Peyer's patch (tissue), 4 donors: ENCODE measurements at regions not wholly inside any gene's neighbourhood (a gene's known extent, or its start where the extent isn't known, plus 50 kb on each side); places are given as distances from the start of the nearest gene placed in this dataset.

Source experiments
- DNase-seq, 3 donors: peaks; one replicate each; pipeline ENCODE4 v3.0.0-alpha.2; 2017 to 2019
- H3K27ac ChIP-seq, 4 donors: fragments of 200-600 bp; sonication (generic); one replicate each; pipeline ENCODE4 v1.5.1; 2016 to 2019
- H3K27me3 ChIP-seq, 2 donors: fragments of 200-600 bp; sonication (generic); one replicate each; pipeline ENCODE4 v1.5.1; 2019
- H3K36me3 ChIP-seq, 3 donors: fragments of 200-600 bp; sonication (generic); one replicate each; pipeline ENCODE4 v1.5.1; 2016 to 2019
- H3K4me1 ChIP-seq, 4 donors: fragments of 200-600 bp; sonication (generic); one replicate each; pipeline ENCODE4 v1.5.1; 2016 to 2019
- H3K4me3 ChIP-seq, 4 donors: fragments of 200-600 bp; sonication (generic); 1 replicate in 3 of 4; 2 replicates in 1 of 4; pipeline ENCODE4 v1.5.1; 2016 to 2019; ENCODE audit warnings: mild to moderate bottlenecking in 1 of 4
- H3K9me3 ChIP-seq, 4 donors: fragments of 200-600 bp; sonication (generic); one replicate each; pipeline ENCODE4 v1.5.1; 2016 to 2019; ENCODE audit warnings: mild to moderate bottlenecking in 1 of 4
- CTCF ChIP-seq, 6 experiments: fragments of 450-650 bp in 4 of 6; fragments of 200-600 bp in 2 of 6; sonication (generic) in 1 of 6; IDR thresholded peaks; one replicate each; pipeline ENCODE4 v1.5.1; 2017 to 2019; ENCODE audit warnings: antibody characterized with exemption in 6 of 6, mild to moderate bottlenecking in 3 of 6, moderate library complexity in 1 of 6
- POLR2A ChIP-seq, 2 donors: fragments of 450-650 bp; IDR thresholded peaks; one replicate each; pipeline ENCODE4 v1.5.1; 2017; ENCODE audit warnings: antibody characterized with exemption in 2 of 2, mild to moderate bottlenecking in 2 of 2, moderate library complexity in 2 of 2

- no peaks in the 10 kb centered on the region for H3K36me3 ChIP-seq
- TF ChIP-seq CTCF (IDR thresholded peaks at IDR 0.05) (no peak), POLR2A (IDR thresholded peaks at IDR 0.05) (no peak)
- no peak for DNase-seq
- no peak overlapping the region for H3K27ac ChIP-seq
- H3K4me3 ChIP-seq, result no peak overlapping the region
- H3K4me1 ChIP-seq, result no peaks in the 10 kb centered on the region
- H3K27me3 ChIP-seq, result no peaks in the 10 kb centered on the region
- H3K9me3 ChIP-seq, result no peaks in the 10 kb centered on the region
Measured at GRCh38 chr12:60262378-60262777, 666.5 kb downstream of the SLC16A7 start.

GRCh38 chr12:60263161-60263560 is 667.3 kb downstream of the SLC16A7 start:
- Histone ChIP-seq H3K4me1 (no peaks in the 10 kb centered on the region), H3K27me3 (no peaks in the 10 kb centered on the region), H3K9me3 (no peaks in the 10 kb centered on the region), H3K27ac (no peak overlapping the region), H3K36me3 (no peaks in the 10 kb centered on the region), H3K4me3 (no peak overlapping the region)
- TF ChIP-seq POLR2A (IDR thresholded peaks at IDR 0.05) (no peak), CTCF (IDR thresholded peaks at IDR 0.05) (no peak)
- no peak for DNase-seq

- no peaks in the 10 kb centered on the region for H3K36me3 ChIP-seq
Measured at GRCh38 chr12:60263836-60264493, 668.1 kb downstream of the SLC16A7 start.

GRCh38 chr12:60265741-60266140 is 669.9 kb downstream of the SLC16A7 start:
- TF ChIP-seq CTCF (IDR thresholded peaks at IDR 0.05), result no peak
- no peak for TF ChIP-seq POLR2A (IDR thresholded peaks at IDR 0.05)
- no peak for DNase-seq
- H3K27ac ChIP-seq, result no peak overlapping the region

More at GRCh38 chr12:60263836-60264493, 668.1 kb downstream of the SLC16A7 start:
- Histone ChIP-seq H3K4me1 (no peaks in the 10 kb centered on the region), H3K4me3 (no peak overlapping the region), H3K27ac (no peak overlapping the region), H3K27me3 (no peaks in the 10 kb centered on the region), H3K9me3 (no peaks in the 10 kb centered on the region)
- DNase-seq, result no peak
- no peak for TF ChIP-seq CTCF (IDR thresholded peaks at IDR 0.05)
- no peak for TF ChIP-seq POLR2A (IDR thresholded peaks at IDR 0.05)

GRCh38 chr12:60266381-60266852 is 670.6 kb downstream of the SLC16A7 start:
- Histone ChIP-seq H3K27me3 (no peaks in the 10 kb centered on the region), H3K4me3 (no peak overlapping the region), H3K27ac (no peak overlapping the region), H3K4me1 (no peaks in the 10 kb centered on the region), H3K36me3 (no peaks in the 10 kb centered on the region), H3K9me3 (no peaks in the 10 kb centered on the region)
- TF ChIP-seq CTCF (IDR thresholded peaks at IDR 0.05), result no peak
- no peak for TF ChIP-seq POLR2A (IDR thresholded peaks at IDR 0.05)
- no peak for DNase-seq

More at GRCh38 chr12:60265741-60266140, 669.9 kb downstream of the SLC16A7 start:
- no peak overlapping the region for H3K4me3 ChIP-seq
- no peaks in the 10 kb centered on the region for H3K27me3 ChIP-seq
- no peaks in the 10 kb centered on the region for H3K9me3 ChIP-seq
- H3K36me3 ChIP-seq, result no peaks in the 10 kb centered on the region
- H3K4me1 ChIP-seq, result no peaks in the 10 kb centered on the region
